ENCODE measurements at regions not wholly inside any gene's neighbourhood (a gene's known extent, or its start where the extent isn't known, plus 50 kb on each side); places are given as distances from the start of the nearest gene placed in this dataset.

GRCh38 chr22:47552541-47553205 lies 790.2 kb downstream of the TBC1D22A start:
- DNase-seq = no peak

GRCh38 chr22:47552024-47552423 lies 789.6 kb downstream of the TBC1D22A start:
- DNase-seq = no peak

- no peak for DNase-seq
Measured at GRCh38 chr22:47551431-47551775, 789.0 kb downstream of the TBC1D22A start.

GRCh38 chr22:47550524-47551430 lies 788.3 kb downstream of the TBC1D22A start:
- DNase-seq = no peak

GRCh38 chr22:47549741-47550340 lies 787.4 kb downstream of the TBC1D22A start:
- no peak for DNase-seq

GRCh38 chr22:47548953-47549740 lies 786.7 kb downstream of the TBC1D22A start:
- no peak for DNase-seq

GRCh38 chr22:47547881-47548650 lies 785.6 kb downstream of the TBC1D22A start:
- DNase-seq = no peak

- DNase-seq = no peak
Measured at GRCh38 chr22:47547239-47547661, 784.8 kb downstream of the TBC1D22A start.

GRCh38 chr22:47544696-47545095 lies 782.2 kb downstream of the TBC1D22A start:
- no peak for DNase-seq

GRCh38 chr22:47543447-47543846 lies 781.0 kb downstream of the TBC1D22A start:
- DNase-seq = no peak

GRCh38 chr22:47540011-47540410 lies 777.6 kb downstream of the TBC1D22A start:
- no peak for DNase-seq

GRCh38 chr22:47539374-47539773 lies 776.9 kb downstream of the TBC1D22A start:
- DNase-seq = no peak

- no peak for DNase-seq
Measured at GRCh38 chr22:47535681-47536080, 773.2 kb downstream of the TBC1D22A start.

- DNase-seq = no peak
Measured at GRCh38 chr22:47534804-47535410, 772.5 kb downstream of the TBC1D22A start.

GRCh38 chr22:47533961-47534803 lies 771.7 kb downstream of the TBC1D22A start:
- DNase-seq = no peak

- no peak for DNase-seq
Measured at GRCh38 chr22:47517062-47517461, 754.6 kb downstream of the TBC1D22A start.

GRCh38 chr22:47515384-47516125 lies 753.1 kb downstream of the TBC1D22A start:
- DNase-seq = no peak

- no peak for DNase-seq
Measured at GRCh38 chr22:47512617-47513016, 750.2 kb downstream of the TBC1D22A start.

- DNase-seq = no peak
Measured at GRCh38 chr22:47504962-47505361, 742.5 kb downstream of the TBC1D22A start.

- no peak for DNase-seq
Measured at GRCh38 chr22:47498969-47499495, 736.6 kb downstream of the TBC1D22A start.

Data from activated effector memory CD4-positive, alpha-beta T cell treated with Interleukin-2 at 50 U/mL for 16 hours (primary cell).